Epidermal melanocyte (primary cell): ENCODE measurements at regions not wholly inside any gene's neighbourhood (a gene's known extent, or its start where the extent isn't known, plus 50 kb on each side); places are given as distances from the start of the nearest gene placed in this dataset.
"Not testable (repeated sequence)": the region's sequence is repeated elsewhere in the genome, so short reads cannot be mapped to it uniquely, and the experiment has no call there.

ENCODE experiments used
- DNase-seq: peaks from one replicate; pipeline ENCODE4 v3.0.0; 2011; ENCODE audit warnings: low spot score; ENCODE audit not compliant: insufficient read length

DNA sequence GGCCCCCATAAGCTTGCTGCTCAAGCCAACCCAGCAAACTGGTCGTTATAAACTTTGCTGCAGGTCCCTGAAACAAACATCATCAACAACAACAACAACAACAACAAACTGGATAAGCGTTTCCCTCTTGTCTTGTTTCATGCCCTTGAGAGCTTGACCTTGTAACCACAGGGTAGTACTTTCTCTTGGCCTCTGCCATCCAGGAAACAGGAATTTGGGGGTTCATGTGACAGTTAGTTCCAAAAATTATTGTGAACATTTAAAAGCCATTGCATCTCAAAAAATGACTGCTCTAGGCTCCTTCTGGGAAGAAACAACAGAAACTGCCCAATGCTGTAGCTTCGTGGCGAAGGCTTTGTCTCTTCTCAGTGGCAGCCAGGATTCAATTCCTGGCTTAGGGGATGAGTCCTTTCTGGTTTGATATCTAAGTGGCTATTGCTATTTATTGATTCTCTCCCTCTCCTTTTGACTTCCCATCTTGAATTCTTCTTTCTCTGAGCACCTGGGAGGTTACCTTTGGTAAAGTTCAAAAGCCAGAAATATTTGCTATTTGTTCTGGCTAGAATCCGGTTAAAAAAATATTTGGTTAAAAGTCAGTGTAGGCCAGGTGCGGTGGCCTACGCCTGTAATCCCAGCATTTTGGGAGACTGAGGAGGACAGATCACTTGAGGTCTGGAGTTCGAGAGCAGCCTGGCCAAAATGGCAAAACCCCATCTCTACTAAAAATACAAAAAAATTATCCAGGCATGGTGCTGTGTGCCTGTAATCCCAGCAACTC is 52.0 kb upstream of the CPM start:
- no peak for DNase-seq

DNA sequence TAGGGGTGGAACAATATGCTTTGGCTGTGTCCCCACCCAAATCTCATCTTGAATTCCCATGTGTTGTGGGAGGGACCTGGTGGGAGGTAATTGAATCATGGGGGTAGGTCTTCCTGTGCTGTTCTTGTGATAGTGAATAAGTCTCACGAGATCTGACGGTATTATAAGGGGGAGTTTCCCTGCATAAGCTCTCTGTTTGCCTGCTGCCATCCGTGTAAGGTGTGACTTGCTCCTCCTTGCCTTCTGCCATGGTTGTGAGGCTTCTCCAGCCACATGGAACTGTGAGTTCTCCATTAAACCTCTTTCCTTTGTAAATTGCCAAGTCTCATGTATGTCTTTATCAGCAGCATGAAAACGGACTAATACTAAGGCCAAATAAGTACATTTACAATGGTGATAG is 64.6 kb upstream of the CPM start:
- DNase-seq = not testable (repeated sequence)

DNA sequence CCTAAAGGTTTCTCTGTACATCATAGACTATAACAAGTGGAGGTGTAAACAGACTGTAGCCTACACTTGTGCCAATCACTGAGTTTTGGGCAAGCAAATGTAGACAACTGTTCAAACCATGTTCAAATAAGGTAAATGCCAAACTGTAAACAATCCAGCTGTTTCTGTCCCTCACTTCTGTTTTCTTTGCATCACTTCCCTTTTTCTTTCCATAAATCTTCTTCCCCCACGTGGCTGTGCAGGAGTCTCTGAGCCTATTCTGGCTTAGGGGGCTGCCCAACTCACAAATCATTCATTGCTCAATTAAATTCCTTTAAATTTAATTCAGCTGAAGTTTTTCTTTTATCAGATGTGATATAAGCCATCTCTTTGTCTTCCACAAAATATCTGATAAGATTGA is 65.1 kb upstream of the CPM start:
- DNase-seq = no peak

DNA sequence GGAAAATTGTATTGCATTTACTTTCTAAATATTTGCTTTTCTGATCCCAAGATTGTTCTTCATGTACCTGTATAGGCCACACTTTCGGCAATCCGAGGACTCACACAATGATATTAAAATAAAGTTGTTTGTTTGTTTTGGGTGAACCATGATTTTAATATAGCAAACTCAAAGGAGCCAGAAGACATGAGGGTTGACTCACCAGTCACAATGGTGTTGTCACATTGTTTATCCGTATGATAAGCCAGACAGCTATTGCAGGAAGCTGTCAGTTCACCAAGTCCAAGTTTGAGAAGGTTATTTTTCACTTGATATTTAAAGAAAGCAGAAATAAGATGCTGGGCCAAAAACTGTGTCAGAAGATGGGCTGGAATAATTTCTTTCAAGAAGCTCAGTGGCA is 67.1 kb upstream of the CPM start:
- no peak for DNase-seq

DNA sequence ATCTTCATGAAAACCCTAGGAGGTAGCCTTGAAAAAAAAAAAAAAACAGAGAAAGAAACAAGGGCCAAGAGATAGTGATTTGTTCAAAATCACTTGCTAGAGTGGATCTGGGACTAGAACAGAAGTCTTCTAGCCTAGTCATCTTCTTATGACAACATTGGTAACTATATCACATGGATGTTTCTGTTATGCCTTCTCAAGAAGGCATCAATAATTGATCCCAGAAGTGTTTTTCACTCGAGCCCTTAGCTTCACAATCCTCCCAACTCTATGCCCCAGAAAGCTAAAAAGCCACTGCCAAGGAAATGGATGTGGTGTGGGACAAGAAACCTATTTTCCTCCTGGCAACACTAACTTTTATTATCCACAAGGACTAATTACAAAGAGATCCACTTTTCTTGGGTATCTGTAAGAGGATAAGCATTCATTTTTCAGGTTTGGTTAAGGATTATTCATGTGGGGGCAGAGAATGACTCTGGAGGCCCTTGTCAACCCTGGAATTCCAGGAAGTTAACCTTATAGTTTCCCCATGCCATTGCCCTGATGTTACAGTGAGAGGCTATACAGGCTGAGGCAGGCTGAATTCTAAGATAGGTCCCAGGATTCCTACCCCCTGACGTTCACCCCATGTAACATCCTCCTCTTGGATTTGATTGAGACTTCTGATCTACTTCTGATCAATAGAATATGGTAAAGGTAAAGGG is 67.7 kb upstream of the CPM start:
- DNase-seq = no peak

DNA sequence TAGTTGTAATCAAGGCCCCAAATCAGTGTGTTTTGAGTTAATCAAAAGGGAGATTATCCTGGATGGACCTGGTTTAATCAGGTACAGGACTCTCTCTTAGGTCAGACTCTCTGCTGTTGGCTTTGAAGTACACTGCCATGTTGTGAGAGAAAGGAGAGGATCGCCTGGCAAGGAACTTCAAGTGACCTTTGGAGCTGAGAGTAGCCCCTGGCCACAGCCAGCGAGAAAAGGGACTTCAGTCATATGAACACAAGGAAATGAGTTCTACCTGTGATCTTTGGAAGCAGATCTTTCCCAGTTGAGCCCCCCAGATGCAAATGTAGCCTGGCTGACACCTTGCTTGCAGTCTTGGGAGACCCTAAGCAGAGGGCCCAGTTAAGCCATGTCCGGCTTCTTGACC is 68.3 kb upstream of the CPM start:
- no peak for DNase-seq

DNA sequence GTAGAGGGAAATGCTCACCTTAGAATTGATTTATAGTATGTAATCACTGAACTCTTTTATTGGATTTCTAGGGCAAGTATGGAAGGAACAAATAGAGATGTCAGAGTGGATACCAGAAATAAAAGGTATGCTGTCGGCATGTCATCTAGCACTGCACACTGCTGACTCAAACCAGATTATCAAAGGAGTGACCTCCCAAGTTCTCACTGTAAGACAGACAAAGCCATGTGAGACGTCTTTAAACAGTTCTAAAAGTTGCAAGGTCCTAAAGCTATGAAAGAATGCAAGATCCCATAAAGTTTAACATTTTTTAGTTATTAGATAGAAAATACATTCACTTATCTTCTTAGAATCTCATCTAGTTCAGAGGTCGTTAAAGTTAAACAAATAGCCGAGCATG is 70.0 kb upstream of the CPM start:
- no peak for DNase-seq

DNA sequence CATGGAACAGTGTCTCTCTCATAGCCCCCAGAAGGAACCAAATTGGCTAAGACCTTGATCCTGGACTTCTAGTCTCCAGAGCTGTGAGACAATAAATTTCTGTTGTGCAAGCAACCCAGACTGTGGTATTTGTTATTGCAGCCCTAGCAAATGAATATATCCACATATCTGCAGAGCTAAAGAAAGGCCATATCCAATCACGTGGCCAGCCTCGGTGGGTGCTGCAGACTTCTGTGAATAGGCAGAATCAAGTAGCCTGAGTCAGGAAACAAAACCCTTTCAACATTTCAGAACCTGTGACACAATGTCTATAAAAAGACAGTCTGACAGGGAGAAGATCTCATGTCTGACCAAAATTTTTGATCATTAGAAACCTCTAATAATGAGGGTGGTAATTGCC is 71.0 kb upstream of the CPM start:
- DNase-seq = no peak

DNA sequence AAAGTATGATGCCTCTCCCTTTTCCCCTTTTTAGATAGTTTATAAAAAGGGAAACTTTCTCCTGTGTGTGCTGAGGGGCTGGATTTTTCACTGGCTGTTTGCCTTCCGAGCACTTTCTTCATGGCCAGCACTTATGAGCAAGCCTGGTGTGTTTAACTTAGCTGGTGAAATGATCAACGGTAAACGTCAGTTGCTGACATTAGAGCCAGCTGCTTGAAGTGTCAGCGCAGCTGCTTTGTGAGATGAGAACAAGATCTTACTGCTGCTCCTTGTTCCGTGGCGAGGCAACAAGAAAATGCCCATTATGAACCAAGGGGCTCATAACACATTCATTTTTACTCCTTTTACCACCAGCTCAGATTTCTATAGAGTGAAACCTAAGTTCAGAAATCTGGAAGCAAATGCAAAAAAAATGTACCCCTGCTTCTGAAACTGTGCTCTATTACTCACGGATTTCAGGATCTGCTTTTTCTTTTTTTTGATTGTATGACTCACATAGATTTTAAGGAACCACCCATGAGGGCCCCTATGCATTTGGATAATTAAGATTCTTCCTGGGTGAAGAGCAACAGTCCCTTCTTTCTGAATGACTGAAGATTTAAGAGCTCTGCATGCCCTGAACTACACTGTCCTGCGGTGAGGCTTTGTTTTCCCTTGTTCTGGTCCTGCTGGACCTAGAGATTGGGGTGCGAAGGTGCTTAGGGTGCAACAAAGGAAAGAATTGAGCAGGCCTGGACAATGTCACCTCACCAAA is 74.3 kb upstream of the CPM start:
- no peak for DNase-seq

DNA sequence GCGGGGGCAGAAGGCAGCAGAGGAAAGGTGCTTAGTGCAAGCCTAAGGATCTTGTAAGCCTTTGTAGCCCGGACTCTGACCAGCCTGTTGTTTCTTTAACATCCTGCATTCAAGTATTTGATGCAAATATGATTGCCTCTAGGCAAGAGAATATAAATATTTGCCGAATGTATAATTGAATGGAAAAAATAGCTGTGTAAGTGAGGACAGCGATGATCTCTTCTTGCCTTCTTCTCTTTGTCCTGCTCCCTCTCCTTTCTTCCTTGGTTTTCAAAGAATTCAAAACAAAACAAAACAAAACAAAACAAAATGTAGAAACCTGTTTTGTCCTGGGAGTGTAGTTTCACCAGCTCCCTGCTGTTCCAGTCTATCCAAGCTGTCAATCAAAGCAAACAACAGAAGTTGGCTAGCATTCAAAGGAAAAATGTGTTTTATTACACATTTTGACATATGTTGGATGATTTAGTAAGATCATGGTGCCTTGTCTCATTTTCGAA is 74.9 kb upstream of the CPM start:
- no peak for DNase-seq

DNA sequence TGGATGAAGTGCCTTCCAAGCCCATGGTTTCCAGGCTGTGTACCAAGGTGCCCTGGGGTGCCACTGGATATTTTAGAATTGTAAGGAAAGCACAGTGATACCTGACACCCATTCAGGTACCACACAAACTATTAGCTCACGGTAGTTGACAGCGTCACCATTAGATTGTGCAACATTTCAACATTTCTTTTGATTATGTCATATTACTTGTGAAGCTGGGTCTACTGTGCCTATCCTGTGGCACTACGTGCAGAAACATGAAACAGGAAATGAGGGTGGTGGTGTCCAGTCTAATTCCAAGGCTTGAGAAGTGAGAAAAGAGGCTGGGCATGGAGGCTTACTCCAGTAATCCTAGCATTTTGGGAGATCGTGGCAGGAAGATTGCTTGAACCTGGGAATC is 75.5 kb upstream of the CPM start:
- DNase-seq = no peak

DNA sequence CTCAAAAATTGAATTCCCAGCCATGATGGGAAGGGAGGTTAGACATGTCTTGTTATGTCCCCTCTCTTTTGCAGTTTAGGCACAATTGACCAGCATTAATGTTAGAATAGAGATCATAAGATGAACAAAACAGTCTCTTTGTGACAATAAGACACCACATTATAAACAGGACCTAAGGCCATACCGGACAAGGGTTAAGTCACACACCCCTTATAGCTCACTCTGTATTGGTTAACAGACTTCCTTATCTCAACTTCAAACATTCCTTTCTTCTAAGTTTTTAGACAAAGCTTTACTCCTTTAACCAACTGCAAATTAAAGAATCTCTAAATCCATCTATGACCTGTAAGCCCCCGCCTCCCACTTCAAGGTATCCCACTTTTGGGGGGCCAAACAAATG is 81.1 kb upstream of the CPM start:
- DNase-seq = no peak

DNA sequence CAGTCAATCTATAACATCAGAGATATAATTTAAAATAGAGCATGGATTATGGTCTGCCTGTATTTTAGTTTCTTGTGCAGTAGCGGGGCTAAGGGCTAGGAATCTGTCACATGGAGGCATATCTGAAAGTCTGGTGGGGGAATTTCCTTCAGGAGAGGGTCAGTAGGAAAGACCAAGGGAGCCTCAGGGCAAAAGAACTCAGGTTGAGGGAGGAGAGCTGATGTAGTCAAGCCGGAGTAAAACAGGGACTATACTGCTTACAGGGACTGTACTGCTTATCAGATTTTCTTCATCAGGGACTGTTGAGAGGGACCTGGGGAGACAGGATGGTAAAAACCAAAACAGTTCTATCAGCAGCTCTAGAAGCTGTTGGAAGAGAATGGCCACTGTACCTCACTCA is 82.0 kb upstream of the CPM start:
- DNase-seq = no peak

DNA sequence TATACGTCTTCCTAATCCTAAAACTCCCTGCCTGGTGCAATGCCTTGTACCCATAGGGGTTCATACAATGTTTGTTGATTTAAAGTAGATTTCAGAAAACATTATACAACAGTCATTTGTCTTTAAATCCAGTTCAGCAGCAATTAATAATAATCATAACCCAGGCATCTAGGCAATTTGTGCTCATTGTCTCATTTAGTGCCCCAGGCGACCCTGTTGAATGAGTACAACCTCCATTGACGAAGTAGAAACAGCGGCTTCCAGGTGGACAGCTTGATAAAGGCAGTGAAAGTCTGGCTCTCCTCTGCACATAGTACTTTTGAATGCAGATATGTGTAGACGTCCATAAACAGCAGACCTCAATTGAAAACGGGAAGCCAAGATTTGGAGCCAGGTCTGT is 82.9 kb upstream of the CPM start:
- DNase-seq = no peak

DNA sequence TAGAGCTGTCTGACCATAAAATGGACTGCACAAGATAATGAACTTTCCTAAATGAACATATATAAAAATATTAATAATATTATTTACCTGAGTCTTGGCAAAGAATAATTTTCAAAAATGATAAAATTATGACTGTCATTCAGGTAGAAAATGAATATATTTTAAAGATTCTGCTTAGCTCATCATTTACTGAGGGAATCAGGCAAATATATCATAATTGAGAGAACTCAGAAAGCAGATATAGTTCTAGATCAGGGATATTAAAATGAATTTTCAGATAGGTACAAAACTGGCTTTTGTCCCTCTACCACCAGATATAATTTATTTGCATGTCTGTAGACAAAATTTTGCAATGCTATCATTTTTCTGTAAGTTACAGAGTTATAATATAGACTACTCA is 86.1 kb upstream of the CPM start:
- no peak for DNase-seq

DNA sequence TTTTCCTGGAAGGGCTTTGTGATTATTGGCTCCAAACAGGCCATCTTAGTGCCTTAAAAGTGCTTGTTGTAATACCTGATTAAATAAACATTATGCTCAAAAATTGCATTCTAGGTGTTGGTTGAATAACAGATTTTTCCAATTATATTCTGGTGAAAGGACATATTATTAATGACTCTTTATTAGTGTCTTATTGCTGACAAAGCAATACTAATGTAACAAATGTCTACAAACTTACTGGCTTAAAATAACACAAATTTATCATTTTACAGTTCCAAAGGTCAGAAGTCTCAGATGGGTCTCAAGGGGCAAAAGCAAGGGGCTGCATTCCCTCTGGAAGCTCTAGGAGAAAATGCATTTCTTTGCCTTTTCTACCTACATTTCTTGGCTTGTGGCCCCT is 86.9 kb upstream of the CPM start:
- DNase-seq = no peak

DNA sequence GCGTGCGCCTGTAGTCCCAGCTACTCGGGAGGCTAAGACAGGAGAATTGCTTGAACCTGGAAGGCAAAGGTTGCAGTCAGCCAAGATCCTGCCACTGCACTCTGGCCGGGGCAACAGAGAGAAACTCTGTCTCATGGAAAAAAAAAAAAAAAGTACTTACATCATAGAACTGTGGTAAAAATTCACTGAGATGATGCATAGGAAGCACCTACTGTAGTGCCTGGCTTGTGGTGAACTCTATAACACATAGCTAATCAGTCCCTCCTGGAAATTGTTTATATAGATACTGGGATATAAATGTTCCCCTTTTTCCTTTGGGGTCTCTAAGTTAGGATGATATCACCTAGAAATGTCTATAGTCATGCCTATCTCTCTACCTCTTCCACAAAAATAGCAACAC is 89.7 kb upstream of the CPM start:
- no peak for DNase-seq

DNA sequence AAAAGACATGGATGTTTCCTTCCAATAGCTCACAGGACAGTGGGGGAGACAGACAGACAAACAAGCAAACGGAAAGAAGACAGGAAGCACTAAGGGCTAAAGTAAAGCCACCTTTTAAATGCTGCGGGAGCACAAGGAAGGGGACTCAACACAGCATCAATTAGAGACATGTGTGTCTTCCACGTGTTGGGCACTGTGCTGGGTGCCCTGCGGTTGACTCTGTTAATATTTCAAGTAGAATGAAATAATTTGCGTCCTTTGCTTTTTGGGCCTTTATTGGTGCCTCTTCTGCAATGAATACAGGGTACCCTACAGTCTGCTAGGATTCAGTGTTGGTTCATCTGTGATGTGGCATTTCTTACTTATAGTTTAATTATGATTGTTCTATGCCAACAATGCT is 90.9 kb upstream of the CPM start:
- DNase-seq = no peak

DNA sequence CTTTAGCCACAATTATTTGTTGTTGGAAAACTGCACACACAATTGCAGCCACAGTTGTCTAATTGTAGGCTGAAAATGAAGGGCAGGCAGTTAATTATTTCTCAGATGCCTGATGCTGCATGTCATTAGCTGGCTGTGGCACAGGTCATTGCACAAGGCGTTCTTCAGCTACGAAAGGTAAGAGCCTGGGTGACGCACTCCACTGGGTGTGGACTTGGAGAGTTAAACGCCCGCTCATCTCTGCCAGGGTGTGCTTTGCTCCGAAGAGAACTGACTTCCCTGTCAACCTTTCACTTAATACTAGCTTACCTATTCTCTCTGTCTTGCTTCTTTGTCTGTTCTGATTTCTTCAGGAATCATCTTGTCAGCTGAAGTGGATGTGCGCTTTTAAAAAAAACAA is 91.4 kb upstream of the CPM start:
- DNase-seq = no peak

DNA sequence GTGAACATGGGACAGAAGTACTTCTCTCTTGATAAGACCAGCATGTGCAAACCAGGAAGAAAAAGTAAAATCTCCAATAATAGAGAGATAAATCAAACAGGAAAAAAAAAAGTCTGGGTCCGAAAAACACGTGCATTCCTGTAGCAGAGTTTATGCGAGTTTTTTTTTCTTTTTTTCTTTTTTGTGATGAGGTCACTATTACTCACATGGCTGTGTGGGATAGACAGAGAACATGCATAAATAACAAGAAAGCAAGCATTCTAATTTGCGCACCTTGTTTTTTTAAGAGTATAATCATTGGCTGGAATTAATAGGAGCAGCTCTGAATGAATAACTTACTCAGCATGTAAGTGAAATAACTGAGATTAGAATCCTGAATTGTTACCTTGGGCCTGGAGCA is 91.9 kb upstream of the CPM start:
- DNase-seq = no peak

DNA sequence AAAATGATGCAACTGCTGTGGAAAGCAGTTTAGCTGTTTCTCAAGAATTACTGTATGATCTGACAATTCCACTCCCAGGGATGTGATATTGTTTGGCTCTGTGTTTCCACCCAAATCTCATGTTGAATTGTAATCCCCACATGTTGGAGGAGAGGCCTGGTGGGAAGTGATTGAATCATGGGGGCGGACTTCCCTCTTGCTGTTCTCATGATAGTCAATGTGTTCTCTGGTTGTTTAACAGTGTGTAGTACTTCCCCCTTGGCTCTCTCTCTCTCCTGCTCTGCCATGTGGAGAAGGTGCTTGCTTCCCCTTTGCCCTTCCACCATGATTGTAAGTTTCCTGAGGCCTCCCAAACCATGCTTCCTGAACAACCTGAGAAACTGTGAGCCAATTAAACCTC is 93.4 kb upstream of the CPM start:
- DNase-seq = no peak

DNA sequence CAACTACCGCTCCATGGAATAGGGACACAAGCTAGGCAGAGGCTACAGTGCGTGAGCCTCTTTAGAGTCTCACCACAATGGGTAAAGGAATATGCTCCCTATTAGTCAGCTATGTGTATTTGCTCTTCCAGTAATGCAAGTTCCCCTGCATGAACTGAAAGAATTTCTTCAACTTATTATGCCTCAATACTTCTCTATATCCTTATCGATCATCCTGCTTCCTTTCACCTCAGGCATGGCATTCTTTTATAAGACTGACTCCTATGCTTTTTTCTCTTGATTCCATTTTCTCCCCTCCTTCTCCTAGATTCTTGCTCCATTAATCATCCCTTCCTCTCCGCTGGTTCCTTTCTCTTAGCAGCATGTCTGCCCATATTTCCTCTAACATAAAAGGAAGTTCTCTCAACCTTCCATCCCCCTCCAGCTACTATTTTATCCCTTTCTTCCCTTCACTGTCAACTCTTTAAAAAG is 94.5 kb upstream of the CPM start:
- DNase-seq = no peak
